Kidney (tissue), 13 donors: ENCODE measurements at regions not wholly inside any gene's neighbourhood (a gene's known extent, or its start where the extent isn't known, plus 50 kb on each side); places are given as distances from the start of the nearest gene placed in this dataset.
"Not testable (repeated sequence)": the region's sequence is repeated elsewhere in the genome, so short reads cannot be mapped to it uniquely, and the experiment has no call there.

Source experiments
- DNase-seq, 5 donors: peaks; one replicate each; pipeline ENCODE4 v3.0.0-alpha.2; 2013 to 2020
- FAIRE-seq: peaks from 2 replicates; lab custom pipeline; 2012; peaks lifted over from hg19 to GRCh38; lab: Jason Lieb, UNC
- H3K27ac ChIP-seq, 2 donors: one replicate each; pipeline ENCODE4 v1.7.0; 2013; ENCODE audit warnings: low read depth in 2 of 2, low read length in 2 of 2, inconsistent platforms in 1 of 2
- H3K27me3 ChIP-seq: one replicate; pipeline ENCODE4 v1.7.1; 2013; ENCODE audit warnings: low read length, inconsistent platforms; ENCODE audit not compliant: control insufficient read depth, insufficient read depth
- H3K36me3 ChIP-seq, 3 donors: one replicate each; pipeline versions ENCODE4 v1.7.0 to v1.7.1; 2013; ENCODE audit warnings: low read length in 3 of 3, control low read depth in 1 of 3, inconsistent platforms in 1 of 3; ENCODE audit not compliant: insufficient read depth in 3 of 3, control insufficient read depth in 2 of 3
- H3K4me1 ChIP-seq, 3 donors: one replicate each; pipeline versions ENCODE4 v1.7.0 to v1.7.1; 2013; ENCODE audit warnings: low read length in 3 of 3, inconsistent platforms in 1 of 3, low read depth in 1 of 3; ENCODE audit not compliant: control insufficient read depth in 2 of 3, insufficient read depth in 2 of 3
- H3K4me3 ChIP-seq, 3 donors: one replicate each; pipeline versions ENCODE4 v1.7.0 to v1.8.1; 2013; ENCODE audit warnings: low read length in 3 of 3, control low read depth in 1 of 3, inconsistent platforms in 1 of 3
- H3K9ac ChIP-seq, 3 donors: one replicate each; pipeline versions ENCODE4 v1.7.0 to v1.7.1; 2013; ENCODE audit warnings: low read length in 3 of 3, control low read depth in 1 of 3, inconsistent platforms in 1 of 3
- H3K9me3 ChIP-seq, 3 donors: one replicate each; pipeline versions ENCODE4 v1.7.0 to v1.7.1; 2013; ENCODE audit warnings: low read length in 3 of 3, control low read depth in 1 of 3, inconsistent platforms in 1 of 3; ENCODE audit not compliant: control insufficient read depth in 2 of 3, insufficient read depth in 1 of 3
- intact Hi-C: fragments of 100-400 bp; cut with DNase I; formaldehyde crosslinking; loops from one replicate; pipeline ENCODE4 v1.11.1; 2022
- TF ChIP-seq, protein P1 (sequence below): IDR thresholded peaks from 3 replicates; pipeline ENCODE4 v1.5.1; 2012; ENCODE audit warnings: mild to moderate bottlenecking, moderate library complexity, borderline replicate concordance; ENCODE audit not compliant: insufficient read depth; ENCODE audit errors: extremely low read depth
- donor health status: control.
- donor health status: control.
- donor health status: control.
- donor health status: control.
- donor health status: control.
- donor health status: DM: yes; HTN: yes; CAD: no.
- donor health status: Normal renal cell carcinoma (clear cell type).

DNA sequence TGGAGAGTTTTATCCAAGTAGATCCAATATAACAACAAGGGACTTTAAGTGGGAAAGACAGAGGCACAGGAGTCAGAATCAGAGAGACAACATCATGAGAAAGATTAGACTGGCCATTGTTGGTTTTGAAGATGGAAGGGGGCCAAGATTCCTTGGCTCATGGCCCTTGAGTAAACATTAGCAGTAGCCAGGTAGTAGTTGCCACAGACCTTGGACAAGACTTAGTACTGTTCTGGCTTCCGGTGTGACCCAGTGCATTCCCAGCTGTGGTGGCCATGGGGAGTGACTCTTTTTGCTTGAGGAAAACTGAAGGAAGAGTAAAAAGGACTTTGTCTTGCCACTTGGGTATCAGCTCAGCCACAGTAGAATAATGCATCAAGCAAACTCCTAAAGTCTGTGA, 462.2 kb upstream of the CPXCR1 start:
- H3K9ac ChIP-seq, result no peak overlapping the region
- no peaks in the 10 kb centered on the region for H3K36me3 ChIP-seq
- H3K27me3 ChIP-seq, result no peaks in the 10 kb centered on the region
- TF ChIP-seq, protein P1, sequence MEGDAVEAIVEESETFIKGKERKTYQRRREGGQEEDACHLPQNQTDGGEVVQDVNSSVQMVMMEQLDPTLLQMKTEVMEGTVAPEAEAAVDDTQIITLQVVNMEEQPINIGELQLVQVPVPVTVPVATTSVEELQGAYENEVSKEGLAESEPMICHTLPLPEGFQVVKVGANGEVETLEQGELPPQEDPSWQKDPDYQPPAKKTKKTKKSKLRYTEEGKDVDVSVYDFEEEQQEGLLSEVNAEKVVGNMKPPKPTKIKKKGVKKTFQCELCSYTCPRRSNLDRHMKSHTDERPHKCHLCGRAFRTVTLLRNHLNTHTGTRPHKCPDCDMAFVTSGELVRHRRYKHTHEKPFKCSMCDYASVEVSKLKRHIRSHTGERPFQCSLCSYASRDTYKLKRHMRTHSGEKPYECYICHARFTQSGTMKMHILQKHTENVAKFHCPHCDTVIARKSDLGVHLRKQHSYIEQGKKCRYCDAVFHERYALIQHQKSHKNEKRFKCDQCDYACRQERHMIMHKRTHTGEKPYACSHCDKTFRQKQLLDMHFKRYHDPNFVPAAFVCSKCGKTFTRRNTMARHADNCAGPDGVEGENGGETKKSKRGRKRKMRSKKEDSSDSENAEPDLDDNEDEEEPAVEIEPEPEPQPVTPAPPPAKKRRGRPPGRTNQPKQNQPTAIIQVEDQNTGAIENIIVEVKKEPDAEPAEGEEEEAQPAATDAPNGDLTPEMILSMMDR, result no peak
- no peak for DNase-seq
- no peak overlapping the region for H3K27ac ChIP-seq
- no peak overlapping the region for H3K4me3 ChIP-seq
- H3K4me1 ChIP-seq, result no peaks in the 10 kb centered on the region
- intact Hi-C loops, result no loop called here
- no peak for FAIRE-seq
- H3K9me3 ChIP-seq, result no peaks in the 10 kb centered on the region

DNA sequence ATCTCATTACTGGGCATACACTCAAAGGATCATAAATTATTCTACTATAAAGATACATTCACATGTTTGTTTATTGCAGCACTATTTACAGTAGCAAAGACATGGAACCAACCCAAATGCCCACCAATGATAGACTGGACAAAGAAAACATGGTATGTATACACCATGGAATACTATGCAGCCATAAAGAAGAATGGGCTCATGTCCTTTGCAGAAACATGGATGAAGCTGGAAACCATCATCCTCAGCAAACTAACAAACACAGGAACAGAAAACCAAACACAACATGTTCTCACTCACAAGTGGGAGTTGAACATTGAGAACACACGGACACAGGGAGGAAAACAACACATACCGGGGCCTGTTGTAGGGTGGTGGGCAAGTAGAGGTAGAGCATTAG, 433.1 kb upstream of the CPXCR1 start:
- intact Hi-C loops, H3K4me3 ChIP-seq, H3K27ac ChIP-seq, H3K4me1 ChIP-seq, FAIRE-seq, H3K36me3 ChIP-seq, H3K9ac ChIP-seq, DNase-seq, H3K9me3 ChIP-seq, H3K27me3 ChIP-seq: not testable (repeated sequence)

DNA sequence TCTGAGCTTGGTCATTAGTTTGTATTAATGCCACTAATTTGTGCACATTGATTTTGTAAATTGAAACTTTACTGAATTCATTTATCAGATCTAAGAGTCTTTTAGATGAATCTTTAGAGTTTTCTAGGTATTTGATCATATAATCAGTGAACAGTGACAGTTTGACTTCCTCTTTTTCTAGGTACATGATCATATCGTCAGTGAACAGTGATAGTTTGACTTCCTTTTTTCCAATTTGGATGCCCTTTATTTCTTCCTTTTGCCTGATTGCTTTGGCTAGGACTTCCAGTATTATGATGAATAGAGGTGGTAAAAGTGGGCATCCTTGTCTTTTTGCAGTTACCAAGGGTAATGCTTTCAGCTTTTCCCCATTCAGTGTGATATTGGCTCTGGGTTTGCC, 421.4 kb upstream of the CPXCR1 start:
- FAIRE-seq, result no peak
- TF ChIP-seq, protein P1, result no peak
- H3K27ac ChIP-seq, result no peak overlapping the region
- no peaks in the 10 kb centered on the region for H3K27me3 ChIP-seq
- H3K36me3 ChIP-seq, result no peaks in the 10 kb centered on the region
- H3K4me3 ChIP-seq, result no peak overlapping the region
- DNase-seq, result no peak
- intact Hi-C loops, result no loop called here
- no peaks in the 10 kb centered on the region for H3K4me1 ChIP-seq
- no peaks in the 10 kb centered on the region for H3K9me3 ChIP-seq
- no peak overlapping the region for H3K9ac ChIP-seq

DNA sequence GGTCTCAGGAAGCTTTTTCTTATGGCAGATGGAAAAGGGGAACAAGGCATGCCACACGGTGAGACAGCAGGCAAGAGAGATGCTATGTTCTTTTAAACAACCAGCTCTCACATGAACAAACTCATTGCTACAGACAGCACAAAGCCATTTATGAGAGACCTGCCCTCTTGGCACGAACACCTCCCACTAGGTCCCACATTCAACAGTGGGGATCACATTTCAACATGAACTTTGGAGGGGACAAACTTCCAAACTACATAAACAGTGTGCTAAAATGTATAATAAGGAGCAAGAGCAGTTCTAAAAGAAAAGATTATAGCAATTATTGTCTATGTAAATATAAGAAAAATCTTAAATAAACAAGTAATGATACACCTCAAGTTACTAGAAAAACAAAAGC, 391.8 kb upstream of the CPXCR1 start:
- Histone ChIP-seq H3K36me3 (no peaks in the 10 kb centered on the region), H3K4me1 (no peaks in the 10 kb centered on the region), H3K9ac (no peak overlapping the region), H3K27me3 (no peaks in the 10 kb centered on the region), H3K9me3 (no peaks in the 10 kb centered on the region), H3K4me3 (no peak overlapping the region), H3K27ac (no peak overlapping the region)
- DNase-seq, result peak in 2 of 5 donors; percentile 17 to 29
- intact Hi-C loops, result no loop called here
- FAIRE-seq, result no peak
- TF ChIP-seq, protein P1, result no peak
